HepG2 (cell line): ENCODE measurements at regions not wholly inside any gene's neighbourhood (a gene's known extent, or its start where the extent isn't known, plus 50 kb on each side); places are given as distances from the start of the nearest gene placed in this dataset.

ENCODE experiments used
- ATAC-seq: fragments of 200-7000 bp; cut with Tn5 transposase; 3 replicates; pipeline ENCODE4 v1.9.1; 2020; ENCODE audit warnings: mild to moderate bottlenecking, moderate library complexity
- BruUV-seq: library from RNA; stranded (reverse); fragments of 400-500 nt; replicated peaks from 2 replicates; lab custom pipeline; 2021; lab: Mats Ljungman, UMichigan
- CTCF ChIA-PET: fragments of 300-600 bp; formaldehyde crosslinking; extraction: SDS; loops from one replicate; lab custom pipeline; 2021; ENCODE audit warnings: low total read pairs, inconsistent platforms, low intra/inter-chr PET ratio; lab: Yijun Ruan, JAX
- POLR2A ChIA-PET: fragments of 350-600 bp; sonication (Branson Sonifier 250); formaldehyde crosslinking; loops from one replicate; lab custom pipeline; 2020; ENCODE audit warnings: antibody characterized with exemption, inconsistent platforms; lab: Yijun Ruan, JAX
- DNase-seq: peaks from one replicate; pipeline ENCODE4 v3.0.0-alpha.2; 2015; ENCODE audit warnings: low spot score
- FAIRE-seq: peaks from 3 replicates; lab custom pipeline; 2011; peaks lifted over from hg19 to GRCh38; lab: Jason Lieb, UNC
- H2AFZ ChIP-seq: one replicate; pipeline ENCODE4 v1.6.1; 2011; ENCODE audit warnings: low read length, inconsistent platforms
- H3K27ac ChIP-seq: fragments of 300-600 bp; 3 replicates; pipeline ENCODE4 v1.8.0; 2011; ENCODE audit warnings: mixed run types, mild to moderate bottlenecking, mixed read lengths, low read length, inconsistent platforms; ENCODE audit not compliant: insufficient read depth; ENCODE audit errors: extremely low read length
- H3K27me3 ChIP-seq, 2 experiments: fragments of 200-600 bp in 1 of 2; 2 replicates in 1 of 2; 3 replicates in 1 of 2; pipeline versions ENCODE4 v1.6.0 to v1.8.0; 2011; ENCODE audit warnings: low read length in 2 of 2, mild to moderate bottlenecking in 2 of 2, moderate library complexity in 2 of 2, inconsistent platforms in 1 of 2; ENCODE audit not compliant: insufficient read depth in 2 of 2, control insufficient read depth in 1 of 2
- H3K36me3 ChIP-seq, 2 experiments: fragments of 200-600 bp in 1 of 2; replicated peaks in 1 of 2; 2 replicates in 1 of 2; 3 replicates in 1 of 2; pipeline versions ENCODE4 v1.5.1 to v1.8.0; 2011; ENCODE audit warnings: low read length in 2 of 2, inconsistent platforms in 1 of 2; ENCODE audit not compliant: insufficient read depth in 2 of 2, control insufficient read depth in 1 of 2
- H3K4me1 ChIP-seq: 2 replicates; pipeline ENCODE4 v1.5.1; 2012; ENCODE audit warnings: low read length, inconsistent platforms; ENCODE audit not compliant: insufficient read depth
- H3K4me2 ChIP-seq: 2 replicates; pipeline ENCODE4 v1.6.0; 2011; ENCODE audit warnings: low read depth, low read length, inconsistent platforms
- H3K4me3 ChIP-seq, 3 experiments: fragments of 200-600 bp in 1 of 3; sonication (generic), shearing (Covaris generic) in 1 of 3; replicated peaks in 1 of 3; 2 replicates each; pipeline ENCODE4 v1.5.1; 2011 to 2016; ENCODE audit warnings: low read length in 3 of 3, inconsistent platforms in 2 of 3, low read depth in 2 of 3, mild to moderate bottlenecking in 2 of 3, control low read depth in 1 of 3, mixed read lengths in 1 of 3; ENCODE audit not compliant: insufficient read depth in 1 of 3
- H3K79me2 ChIP-seq: one replicate; pipeline ENCODE4 v1.6.1; 2011; ENCODE audit warnings: low read length, inconsistent platforms; ENCODE audit not compliant: insufficient read depth
- H3K9ac ChIP-seq: 2 replicates; pipeline ENCODE4 v1.6.0; 2011; ENCODE audit warnings: mild to moderate bottlenecking, low read depth, low read length, inconsistent platforms; ENCODE audit not compliant: insufficient read depth
- H3K9me3 ChIP-seq: 2 replicates; pipeline ENCODE4 v1.5.1; 2012; ENCODE audit warnings: mild to moderate bottlenecking, low read length
- H4K20me1 ChIP-seq: 2 replicates; pipeline ENCODE4 v1.6.0; 2011; ENCODE audit warnings: inconsistent platforms, mild to moderate bottlenecking, low read length, moderate library complexity; ENCODE audit not compliant: insufficient read depth
- ATF7 ChIP-seq, 2 experiments: fragments of 450-650 bp in 1 of 2; sonication (generic) in 1 of 2; formaldehyde crosslinking in 1 of 2; IDR thresholded peaks; 2 replicates each; pipeline versions ENCODE4 v1.4.0 to v1.6.1; 2016 to 2020; ENCODE audit warnings: antibody characterized with exemption in 1 of 2, mild to moderate bottlenecking in 1 of 2, missing genetic modification reagents in 1 of 2
- CENPX ChIP-seq: sonication (generic); formaldehyde crosslinking; IDR thresholded peaks from 2 replicates; pipeline ENCODE4 v1.9.0; 2021; ENCODE audit warnings: mild to moderate bottlenecking, missing genetic modification reagents, moderate library complexity
- CREB1 ChIP-seq, 2 experiments: fragments of 450-650 bp in 1 of 2; IDR thresholded peaks; 2 replicates each; pipeline ENCODE4 v1.6.1; 2016 to 2017; ENCODE audit warnings: control low read depth in 1 of 2, mild to moderate bottlenecking in 1 of 2, missing compliant biosample characterization in 1 of 2, missing genetic modification characterization in 1 of 2
- FOXK2 ChIP-seq: fragments of 450-650 bp; IDR thresholded peaks from 2 replicates; pipeline ENCODE4 v1.6.1; 2016
- HMGA1 ChIP-seq: sonication (generic); formaldehyde crosslinking; conservative IDR thresholded peaks from 2 replicates; pipeline ENCODE4 v1.4.0; 2020; ENCODE audit warnings: missing genetic modification reagents
- NR1H2 ChIP-seq: sonication (generic); formaldehyde crosslinking; IDR thresholded peaks from 2 replicates; pipeline ENCODE4 v1.8.1; 2022; ENCODE audit warnings: low read depth, missing genetic modification reagents, borderline replicate concordance
- RAD21 ChIP-seq: fragments of 450-650 bp; formaldehyde crosslinking; IDR thresholded peaks from 2 replicates; pipeline ENCODE4 v1.5.0; 2020; ENCODE audit warnings: mild to moderate bottlenecking
- ZNF124 ChIP-seq: sonication (generic); formaldehyde crosslinking; IDR thresholded peaks from 2 replicates; pipeline ENCODE4 v1.4.0; 2020; ENCODE audit warnings: missing genetic modification reagents
- ZNF619 ChIP-seq: sonication (generic); formaldehyde crosslinking; IDR thresholded peaks from 2 replicates; pipeline ENCODE4 v1.4.0; 2020; ENCODE audit warnings: mild to moderate bottlenecking, missing genetic modification reagents
- WGBS: methylation state at CpG from one replicate; pipeline ENCODE4 v1.1.6; 2017; ENCODE audit warnings: low lambda C conversion rate; 5-methylcytosine and 5-hydroxymethylcytosine counted together
- in situ Hi-C: cut with HindIII; loops from 2 replicates; pipeline ENCODE4 v1.10.0; 2017; ENCODE audit warnings: low pct_unique_long_range_greater_than_20kb; ENCODE audit not compliant: extremely low pct_ligation_motif_present
- intact Hi-C: fragments of 100-400 bp; cut with micrococcal nuclease; formaldehyde crosslinking; loops from one replicate; pipeline ENCODE4 v1.10.0; 2022; ENCODE audit not compliant: unreplicated experiment
- TF ChIP-seq, protein P1 (sequence below), 2 experiments: sonication (generic) in 1 of 2; formaldehyde crosslinking in 1 of 2; IDR thresholded peaks; 2 replicates each; pipeline versions ENCODE4 v1.4.0 to v1.6.1; 2016 to 2020; ENCODE audit warnings: borderline replicate concordance in 1 of 2, low read depth in 1 of 2, mild to moderate bottlenecking in 1 of 2, missing genetic modification reagents in 1 of 2
- TF ChIP-seq, protein P2 (sequence below): sonication (generic); formaldehyde crosslinking; IDR thresholded peaks from 2 replicates; pipeline ENCODE4 v1.4.0; 2020; ENCODE audit warnings: missing genetic modification reagents, borderline replicate concordance

DNA sequence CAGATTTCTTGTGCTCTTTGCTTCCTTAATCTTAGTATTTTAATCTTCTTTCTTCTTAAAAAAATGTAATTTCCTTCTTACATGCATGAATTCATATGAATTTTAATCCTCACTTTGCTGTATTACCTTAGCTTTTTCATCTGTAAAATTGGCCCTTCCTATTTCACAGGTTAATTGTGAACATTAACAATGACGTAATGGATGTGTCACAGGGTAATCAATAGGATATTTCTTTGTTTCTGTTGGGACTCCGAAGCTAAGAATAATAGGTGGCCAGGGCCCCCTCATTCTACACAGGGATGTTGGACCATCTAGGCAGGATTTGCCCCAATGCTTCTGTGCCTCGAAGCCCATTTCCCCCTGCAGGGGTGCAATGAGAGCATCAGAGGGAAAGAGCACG is 187.4 kb upstream of the NFIB start:
- Histone ChIP-seq H3K4me1 (no peaks in the 10 kb centered on the region), H4K20me1 (no peaks in the 10 kb centered on the region), H3K27me3 (no peaks in the 10 kb centered on the region), H3K4me3 (no peak overlapping the region), H2AFZ (no peak overlapping the region), H3K9me3 (no peaks in the 10 kb centered on the region), H3K4me2 (no peak overlapping the region), H3K27ac (no peak overlapping the region), H3K36me3 (no peaks in the 10 kb centered on the region), H3K79me2 (no peaks in the 10 kb centered on the region), H3K9ac (no peak overlapping the region)
- peak; percentile 94 for TF ChIP-seq ATF7 (IDR thresholded peaks at IDR 0.05)
- no peak for TF ChIP-seq ATF7 (CRISPR knock-in tag; IDR thresholded peaks at IDR 0.05)
- peak; percentile 64 for TF ChIP-seq CREB1 (IDR thresholded peaks at IDR 0.05)
- TF ChIP-seq CREB1 (CRISPR knock-in tag; IDR thresholded peaks at IDR 0.05): no peak
- TF ChIP-seq ZNF619: no peak
- 8% methylated on average over 4 of the region's 4 CpGs for WGBS
- no peak for FAIRE-seq
- BruUV-seq: no TSS peak
- ChIA-PET POLR2A (no interaction called here), CTCF (no interaction called here)
- in situ Hi-C loops: no loop called here
- no peak for DNase-seq
- no peak for ATAC-seq
- intact Hi-C loops: no loop called here

DNA sequence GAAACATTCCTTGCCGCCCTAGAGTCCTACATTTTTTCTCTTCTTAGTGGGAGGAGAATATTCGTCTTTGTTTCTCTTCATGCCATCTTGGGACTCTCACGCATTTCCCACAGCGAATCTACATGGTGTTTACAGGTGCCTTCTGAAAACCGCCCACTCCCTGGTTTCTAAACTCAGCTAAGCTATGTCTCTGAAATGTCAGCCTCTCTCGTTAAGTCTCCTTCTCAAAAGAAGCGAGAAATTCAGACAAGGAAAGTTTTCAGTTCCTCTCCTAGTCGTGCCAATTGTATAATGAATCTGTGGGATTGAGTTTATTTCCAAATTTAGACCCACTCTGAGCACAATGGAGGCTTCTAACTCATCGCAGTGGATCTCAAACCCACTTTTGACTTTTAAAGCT is 186.8 kb upstream of the NFIB start:
- in situ Hi-C loops: no loop called here
- Histone ChIP-seq H2AFZ (no peak overlapping the region), H3K4me2 (no peak overlapping the region), H3K27me3 (no peaks in the 10 kb centered on the region), H3K36me3 (no peaks in the 10 kb centered on the region), H3K79me2 (no peaks in the 10 kb centered on the region), H3K4me1 (no peaks in the 10 kb centered on the region), H4K20me1 (no peaks in the 10 kb centered on the region), H3K9me3 (no peaks in the 10 kb centered on the region), H3K4me3 (no peak overlapping the region), H3K9ac (no peak overlapping the region), H3K27ac (no peak overlapping the region)
- BruUV-seq: no TSS peak
- ATAC-seq (no peak), DNase-seq (no peak), FAIRE-seq (no peak)
- ChIA-PET CTCF (no interaction called here), POLR2A (no interaction called here)
- intact Hi-C loops: no loop called here
- WGBS: 17% methylated on average over 9 of the region's 9 CpGs
- TF ChIP-seq, protein P1, sequence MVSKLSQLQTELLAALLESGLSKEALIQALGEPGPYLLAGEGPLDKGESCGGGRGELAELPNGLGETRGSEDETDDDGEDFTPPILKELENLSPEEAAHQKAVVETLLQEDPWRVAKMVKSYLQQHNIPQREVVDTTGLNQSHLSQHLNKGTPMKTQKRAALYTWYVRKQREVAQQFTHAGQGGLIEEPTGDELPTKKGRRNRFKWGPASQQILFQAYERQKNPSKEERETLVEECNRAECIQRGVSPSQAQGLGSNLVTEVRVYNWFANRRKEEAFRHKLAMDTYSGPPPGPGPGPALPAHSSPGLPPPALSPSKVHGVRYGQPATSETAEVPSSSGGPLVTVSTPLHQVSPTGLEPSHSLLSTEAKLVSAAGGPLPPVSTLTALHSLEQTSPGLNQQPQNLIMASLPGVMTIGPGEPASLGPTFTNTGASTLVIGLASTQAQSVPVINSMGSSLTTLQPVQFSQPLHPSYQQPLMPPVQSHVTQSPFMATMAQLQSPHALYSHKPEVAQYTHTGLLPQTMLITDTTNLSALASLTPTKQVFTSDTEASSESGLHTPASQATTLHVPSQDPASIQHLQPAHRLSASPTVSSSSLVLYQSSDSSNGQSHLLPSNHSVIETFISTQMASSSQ (IDR thresholded peaks at IDR 0.05; ENCODE audit: low read depth): no peak
- TF ChIP-seq, protein P1 (CRISPR knock-in tag; IDR thresholded peaks at IDR 0.05; ENCODE audit: borderline replicate concordance): no peak
- TF ChIP-seq CENPX (CRISPR knock-in tag) (no peak), HMGA1 (CRISPR knock-in tag) (no peak), FOXK2 (no peak), NR1H2 (CRISPR knock-in tag) (no peak), RAD21 (no peak), ZNF124 (no peak)
- TF ChIP-seq, protein P2, sequence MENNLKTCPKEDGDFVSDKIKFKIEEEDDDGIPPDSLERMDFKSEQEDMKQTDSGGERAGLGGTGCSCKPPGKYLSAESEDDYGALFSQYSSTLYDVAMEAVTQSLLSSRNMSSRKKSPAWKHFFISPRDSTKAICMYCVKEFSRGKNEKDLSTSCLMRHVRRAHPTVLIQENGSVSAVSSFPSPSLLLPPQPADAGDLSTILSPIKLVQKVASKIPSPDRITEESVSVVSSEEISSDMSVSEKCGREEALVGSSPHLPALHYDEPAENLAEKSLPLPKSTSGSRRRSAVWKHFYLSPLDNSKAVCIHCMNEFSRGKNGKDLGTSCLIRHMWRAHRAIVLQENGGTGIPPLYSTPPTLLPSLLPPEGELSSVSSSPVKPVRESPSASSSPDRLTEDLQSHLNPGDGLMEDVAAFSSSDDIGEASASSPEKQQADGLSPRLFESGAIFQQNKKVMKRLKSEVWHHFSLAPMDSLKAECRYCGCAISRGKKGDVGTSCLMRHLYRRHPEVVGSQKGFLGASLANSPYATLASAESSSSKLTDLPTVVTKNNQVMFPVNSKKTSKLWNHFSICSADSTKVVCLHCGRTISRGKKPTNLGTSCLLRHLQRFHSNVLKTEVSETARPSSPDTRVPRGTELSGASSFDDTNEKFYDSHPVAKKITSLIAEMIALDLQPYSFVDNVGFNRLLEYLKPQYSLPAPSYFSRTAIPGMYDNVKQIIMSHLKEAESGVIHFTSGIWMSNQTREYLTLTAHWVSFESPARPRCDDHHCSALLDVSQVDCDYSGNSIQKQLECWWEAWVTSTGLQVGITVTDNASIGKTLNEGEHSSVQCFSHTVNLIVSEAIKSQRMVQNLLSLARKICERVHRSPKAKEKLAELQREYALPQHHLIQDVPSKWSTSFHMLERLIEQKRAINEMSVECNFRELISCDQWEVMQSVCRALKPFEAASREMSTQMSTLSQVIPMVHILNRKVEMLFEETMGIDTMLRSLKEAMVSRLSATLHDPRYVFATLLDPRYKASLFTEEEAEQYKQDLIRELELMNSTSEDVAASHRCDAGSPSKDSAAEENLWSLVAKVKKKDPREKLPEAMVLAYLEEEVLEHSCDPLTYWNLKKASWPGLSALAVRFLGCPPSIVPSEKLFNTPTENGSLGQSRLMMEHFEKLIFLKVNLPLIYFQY (CRISPR knock-in tag): no peak
